ENCODE measurements at regions not wholly inside any gene's neighbourhood (a gene's known extent, or its start where the extent isn't known, plus 50 kb on each side); places are given as distances from the start of the nearest gene placed in this dataset.
"Not testable (repeated sequence)": the region's sequence is repeated elsewhere in the genome, so short reads cannot be mapped to it uniquely, and the experiment has no call there.

DNA sequence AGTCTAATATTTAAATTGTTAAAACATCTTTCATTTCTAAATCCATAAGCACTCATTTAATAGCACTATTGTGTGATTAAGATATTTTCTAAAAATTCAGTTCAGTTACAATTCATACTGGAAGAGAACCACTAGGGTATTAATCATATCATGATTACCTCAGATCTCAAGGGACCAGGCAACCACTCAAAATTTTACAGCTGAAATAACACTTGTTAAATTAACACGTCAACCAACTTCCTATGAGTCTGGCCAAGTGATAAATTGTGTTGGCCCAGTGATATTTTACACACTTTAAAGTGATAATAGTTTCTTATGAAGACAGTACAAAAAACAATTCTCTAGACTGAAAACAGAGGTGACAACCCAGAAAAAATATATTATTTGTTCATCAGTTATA is 869.0 kb upstream of the ADGRB3 start:
- no peak for DNase-seq (ENCODE audit: low read depth)

GRCh38 chr6:67759001-67759400 is 876.1 kb upstream of the ADGRB3 start:
- no peak for DNase-seq (ENCODE audit: low read depth)

DNA sequence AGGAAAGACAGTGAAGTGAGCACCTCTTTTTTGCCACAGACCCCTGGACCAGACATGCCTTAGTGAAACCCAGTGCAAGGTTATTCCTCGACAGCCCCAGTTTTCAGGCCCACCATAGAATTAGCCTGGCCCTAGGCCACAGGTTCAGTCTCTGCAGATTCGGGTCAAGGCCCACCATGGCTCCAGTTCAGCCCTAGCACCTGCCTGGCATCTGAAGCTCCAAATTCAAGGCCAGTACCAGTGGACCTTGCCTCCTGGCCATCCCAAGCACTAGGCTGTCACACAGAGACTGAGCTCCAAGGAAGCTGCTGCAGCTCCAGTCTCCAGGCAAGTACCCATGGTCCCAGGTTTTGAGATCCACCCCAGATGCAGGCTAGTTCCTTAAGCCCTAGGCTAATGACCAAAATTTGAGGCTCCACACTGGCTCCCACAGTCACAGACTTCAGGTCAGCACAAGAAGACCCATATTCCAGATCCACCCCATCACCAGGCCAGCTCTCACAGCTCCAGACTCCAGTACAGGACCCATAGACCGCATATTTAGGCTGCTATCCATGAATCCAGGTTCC is 877.5 kb upstream of the ADGRB3 start:
- no peak for DNase-seq (ENCODE audit: low read depth)

DNA sequence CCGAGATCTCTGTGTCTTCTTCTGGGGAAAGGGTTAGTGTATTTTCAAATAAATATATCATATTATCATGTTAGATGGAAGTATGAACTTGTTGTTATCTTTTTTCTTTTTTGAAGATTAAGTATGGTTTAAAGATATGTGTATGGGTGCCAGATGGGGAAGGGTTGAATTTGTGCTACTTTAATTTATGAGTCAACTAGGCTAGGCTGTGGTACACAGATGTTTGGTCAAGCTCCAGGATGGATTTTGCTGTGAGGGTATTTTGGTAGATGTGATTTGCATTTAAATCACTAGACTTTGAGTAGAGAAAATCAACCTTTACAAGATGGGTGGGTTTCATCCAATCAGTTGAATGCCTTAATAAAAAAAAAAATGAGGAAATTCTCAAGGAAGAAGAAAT is 886.6 kb upstream of the ADGRB3 start:
- no peak for DNase-seq (ENCODE audit: low read depth)

DNA sequence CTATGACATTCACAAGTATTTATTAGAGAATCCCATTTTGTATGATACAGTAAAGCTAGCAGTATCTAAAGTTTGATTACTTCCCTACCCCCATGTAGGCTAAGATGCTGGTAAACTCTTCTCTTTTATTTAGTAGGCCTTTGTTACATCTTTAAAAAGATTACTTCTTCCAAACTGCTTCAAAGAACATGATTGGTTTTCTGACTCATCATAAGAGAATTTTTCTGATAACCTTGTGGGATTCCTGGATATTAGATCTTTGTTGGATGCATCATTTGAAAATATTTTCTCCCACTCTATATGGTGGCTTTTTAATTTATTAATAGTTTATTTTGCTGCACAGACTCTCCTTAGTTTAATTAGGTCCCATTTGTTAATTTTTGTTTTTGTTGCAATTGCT is 898.3 kb upstream of the ADGRB3 start:
- DNase-seq (ENCODE audit: low read depth) = no peak

DNA sequence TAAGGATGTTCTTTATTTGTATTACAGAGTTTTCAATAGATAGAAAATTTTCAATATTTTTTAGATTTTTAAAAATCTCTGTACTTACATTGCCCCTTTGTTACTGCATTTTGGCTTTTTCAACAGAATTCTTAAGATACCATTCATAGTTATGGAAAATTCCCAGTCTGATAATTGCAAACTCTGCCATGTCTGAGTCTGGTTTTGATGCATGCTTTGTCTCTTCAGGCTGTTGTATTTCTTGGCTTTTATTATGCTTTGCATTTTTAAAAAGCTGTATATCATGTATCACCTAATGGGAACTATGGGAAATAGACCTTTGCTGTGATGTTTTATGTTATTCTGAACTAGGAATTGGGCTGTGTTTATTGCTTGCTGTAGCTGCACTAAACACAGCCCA is 898.9 kb upstream of the ADGRB3 start:
- DNase-seq (ENCODE audit: low read depth) = no peak

GRCh38 chr6:67735623-67736022 is 899.5 kb upstream of the ADGRB3 start:
- no peak for DNase-seq (ENCODE audit: low read depth)

DNA sequence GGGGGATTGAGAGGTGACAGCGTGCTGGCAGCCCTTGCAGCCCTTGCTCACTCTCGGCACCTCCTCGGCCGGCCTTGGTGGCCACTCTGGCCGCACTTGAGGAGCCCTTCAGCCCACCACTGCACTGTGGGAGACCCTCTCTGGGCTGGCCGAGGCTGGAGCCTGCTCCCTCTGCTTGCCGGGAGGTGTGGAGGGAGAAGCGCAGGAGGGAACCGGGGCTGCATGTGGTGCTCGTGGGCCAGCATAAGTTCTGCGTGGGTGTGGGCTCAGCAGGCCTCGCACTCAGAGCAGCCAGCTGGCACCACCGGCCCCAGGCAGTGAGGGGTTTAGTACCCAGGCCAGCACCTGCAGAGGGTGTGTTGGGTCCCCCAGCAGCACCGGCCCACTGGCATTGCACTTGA is 912.2 kb upstream of the ADGRB3 start:
- no peak for DNase-seq (ENCODE audit: low read depth)

GRCh38 chr6:67717281-67717680 is 917.8 kb upstream of the ADGRB3 start:
- no peak for DNase-seq (ENCODE audit: low read depth)

- no peak for DNase-seq (ENCODE audit: low read depth)
Measured at GRCh38 chr6:67706388-67706787, 928.7 kb upstream of the ADGRB3 start.

DNA sequence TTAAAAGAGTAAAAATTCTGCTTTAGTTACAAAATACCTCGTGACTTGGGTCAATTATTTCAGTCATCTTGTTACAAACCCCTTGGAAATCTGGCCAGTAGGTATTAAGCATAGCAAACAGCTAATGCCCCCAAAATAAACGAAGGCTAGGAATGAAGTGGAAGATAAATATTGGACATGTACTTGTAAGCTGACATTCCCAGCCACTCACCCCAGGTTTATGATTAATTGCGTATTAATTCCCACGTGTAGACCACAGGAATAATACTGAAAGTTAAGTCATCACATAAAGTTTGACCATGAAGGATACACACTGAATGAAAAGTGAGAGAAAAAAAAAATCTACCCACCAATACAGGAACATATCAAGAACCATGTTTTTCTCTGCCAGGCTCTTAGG is 936.5 kb upstream of the ADGRB3 start:
- no peak for DNase-seq (ENCODE audit: low read depth)

- DNase-seq (ENCODE audit: low read depth) = no peak
Measured at GRCh38 chr6:67694127-67694526, 941.0 kb upstream of the ADGRB3 start.

DNA sequence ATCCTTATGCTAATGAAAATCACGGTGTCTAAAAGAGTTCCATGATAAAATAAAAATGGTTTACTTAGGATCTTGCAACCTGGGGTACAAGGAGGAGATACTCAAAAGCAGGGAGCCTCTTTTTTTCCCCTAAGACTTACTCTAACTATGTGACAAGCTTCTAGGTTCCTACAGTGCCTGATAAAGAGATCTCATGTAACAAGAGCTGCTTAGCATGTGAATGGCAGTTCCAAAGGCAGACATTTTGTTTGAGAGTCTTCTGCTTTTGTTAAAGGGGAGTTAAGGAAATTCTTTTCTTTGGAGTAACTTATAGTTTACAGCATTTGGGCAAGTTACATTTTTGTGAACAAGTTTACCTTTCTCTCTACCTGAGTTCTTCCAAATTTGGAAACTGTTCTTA is 945.8 kb upstream of the ADGRB3 start:
- DNase-seq (ENCODE audit: low read depth) = no peak

DNA sequence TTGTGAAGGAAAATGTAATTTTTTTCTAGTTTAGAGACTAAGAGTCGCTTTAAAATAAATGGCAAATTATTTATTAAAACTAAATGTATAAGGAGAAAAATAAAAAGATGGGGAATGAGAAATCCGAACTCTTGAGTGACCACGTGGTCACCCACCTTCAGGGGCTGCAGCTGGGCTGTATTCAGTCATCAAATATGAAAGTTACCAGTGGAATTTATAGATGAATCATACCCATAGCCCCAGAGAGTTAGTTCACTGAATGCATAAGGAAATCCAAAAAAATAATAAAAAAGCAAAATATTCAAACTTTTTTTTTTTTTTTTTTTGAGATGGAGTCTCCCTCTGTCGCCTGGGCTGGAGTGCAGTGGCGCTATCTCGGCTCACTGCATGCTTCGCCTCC is 947.7 kb upstream of the ADGRB3 start:
- DNase-seq (ENCODE audit: low read depth) = no peak

- not testable (repeated sequence) for DNase-seq (ENCODE audit: low read depth)
Measured at GRCh38 chr6:67686225-67686624, 948.9 kb upstream of the ADGRB3 start.

GRCh38 chr6:67683960-67684359 is 951.1 kb upstream of the ADGRB3 start:
- DNase-seq (ENCODE audit: low read depth) = no peak

- DNase-seq (ENCODE audit: low read depth) = no peak
Measured at GRCh38 chr6:67680297-67680932, 954.7 kb upstream of the ADGRB3 start.

- DNase-seq (ENCODE audit: low read depth) = no peak
Measured at GRCh38 chr6:67679566-67680296, 955.4 kb upstream of the ADGRB3 start.

DNA sequence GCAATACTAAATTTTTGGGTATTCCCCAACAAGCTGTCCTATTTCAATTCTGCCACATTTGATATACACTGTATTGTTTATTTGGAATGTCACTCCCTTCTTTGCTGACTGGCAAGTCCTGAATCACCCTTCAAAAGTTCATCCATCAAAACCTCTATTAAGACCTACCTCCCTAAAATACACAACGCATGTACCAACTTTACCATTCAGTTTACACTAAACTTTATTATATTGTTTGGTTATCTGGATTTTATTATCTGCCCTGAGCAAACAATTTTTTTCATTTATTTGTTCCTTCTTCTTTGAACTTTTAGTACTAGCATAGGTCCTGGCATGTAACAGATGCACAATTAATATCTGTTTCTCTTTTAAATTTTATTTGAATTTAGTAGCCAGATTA is 958.2 kb upstream of the ADGRB3 start:
- DNase-seq (ENCODE audit: low read depth) = no peak

GRCh38 chr6:67667637-67668422 is 967.3 kb upstream of the ADGRB3 start:
- no peak for DNase-seq (ENCODE audit: low read depth)

GRCh38 chr6:67666177-67666964 is 968.7 kb upstream of the ADGRB3 start:
- DNase-seq (ENCODE audit: low read depth) = no peak

DNA sequence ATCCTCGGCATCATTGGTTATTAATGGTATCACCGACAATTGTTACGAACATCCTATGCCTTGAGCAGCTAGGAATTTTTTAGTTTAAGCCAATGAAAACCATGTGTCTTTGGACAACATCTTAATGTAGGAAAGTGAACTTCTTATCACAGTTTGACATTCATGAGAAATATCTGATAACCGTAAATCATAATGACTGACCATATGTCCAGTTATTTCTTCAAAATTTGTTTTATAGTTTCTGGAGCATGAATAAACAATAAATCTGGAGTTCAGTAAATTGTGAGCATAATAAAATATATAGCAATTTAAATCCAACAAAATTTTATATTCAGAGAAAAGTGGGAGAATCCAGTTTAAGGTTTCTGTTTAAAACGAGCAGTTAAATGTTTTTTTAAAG is 970.1 kb upstream of the ADGRB3 start:
- no peak for DNase-seq (ENCODE audit: low read depth)

All from activated T-cell treated with anti-CD3 and anti-CD28 coated beads for 48 hours (primary cell).